GM13976 (cell line): ENCODE measurements at regions not wholly inside any gene's neighbourhood (a gene's known extent, or its start where the extent isn't known, plus 50 kb on each side); places are given as distances from the start of the nearest gene placed in this dataset.

Experiments
- DNase-seq: peaks from one replicate; pipeline ENCODE4 v3.0.0; 2012; ENCODE audit warnings: low spot score
- in situ Hi-C: fragments of 300-500 bp; cut with MboI; formaldehyde crosslinking; loops from one replicate; pipeline ENCODE4 v1.12.0; 2022; ENCODE audit warnings: low sequenced_read_pairs, mixed read lengths, inconsistent platforms; ENCODE audit not compliant: unreplicated experiment
- TF ChIP-seq, protein P1 (sequence below): IDR thresholded peaks from 2 replicates; pipeline ENCODE4 v1.5.1; 2012; ENCODE audit warnings: borderline replicate concordance, mild to moderate bottlenecking; ENCODE audit not compliant: insufficient read depth; ENCODE audit errors: extremely low read depth, missing control alignments, control extremely low read depth

DNA sequence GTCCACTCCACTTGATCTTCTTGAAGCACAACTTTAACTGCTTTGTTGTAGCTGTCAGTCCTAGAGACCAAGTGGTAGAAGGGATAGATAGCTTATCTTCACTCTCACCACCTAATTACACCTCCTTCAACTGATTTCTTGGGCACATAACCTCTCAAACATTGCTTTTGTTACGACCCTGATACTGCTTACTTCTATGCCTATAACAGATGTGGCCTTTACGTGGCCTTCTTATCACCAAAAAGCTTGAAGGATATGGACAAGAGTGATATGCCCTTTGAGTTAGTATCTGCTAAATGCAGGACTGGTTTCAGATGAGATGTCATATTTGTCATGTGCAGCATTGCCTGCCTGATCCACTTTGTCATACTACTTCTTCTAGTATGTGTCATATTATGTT lies 847.2 kb downstream of the TDRD15 start:
- DNase-seq = no peak
- TF ChIP-seq, protein P1, sequence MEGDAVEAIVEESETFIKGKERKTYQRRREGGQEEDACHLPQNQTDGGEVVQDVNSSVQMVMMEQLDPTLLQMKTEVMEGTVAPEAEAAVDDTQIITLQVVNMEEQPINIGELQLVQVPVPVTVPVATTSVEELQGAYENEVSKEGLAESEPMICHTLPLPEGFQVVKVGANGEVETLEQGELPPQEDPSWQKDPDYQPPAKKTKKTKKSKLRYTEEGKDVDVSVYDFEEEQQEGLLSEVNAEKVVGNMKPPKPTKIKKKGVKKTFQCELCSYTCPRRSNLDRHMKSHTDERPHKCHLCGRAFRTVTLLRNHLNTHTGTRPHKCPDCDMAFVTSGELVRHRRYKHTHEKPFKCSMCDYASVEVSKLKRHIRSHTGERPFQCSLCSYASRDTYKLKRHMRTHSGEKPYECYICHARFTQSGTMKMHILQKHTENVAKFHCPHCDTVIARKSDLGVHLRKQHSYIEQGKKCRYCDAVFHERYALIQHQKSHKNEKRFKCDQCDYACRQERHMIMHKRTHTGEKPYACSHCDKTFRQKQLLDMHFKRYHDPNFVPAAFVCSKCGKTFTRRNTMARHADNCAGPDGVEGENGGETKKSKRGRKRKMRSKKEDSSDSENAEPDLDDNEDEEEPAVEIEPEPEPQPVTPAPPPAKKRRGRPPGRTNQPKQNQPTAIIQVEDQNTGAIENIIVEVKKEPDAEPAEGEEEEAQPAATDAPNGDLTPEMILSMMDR = no peak
- in situ Hi-C loops = no loop called here

DNA sequence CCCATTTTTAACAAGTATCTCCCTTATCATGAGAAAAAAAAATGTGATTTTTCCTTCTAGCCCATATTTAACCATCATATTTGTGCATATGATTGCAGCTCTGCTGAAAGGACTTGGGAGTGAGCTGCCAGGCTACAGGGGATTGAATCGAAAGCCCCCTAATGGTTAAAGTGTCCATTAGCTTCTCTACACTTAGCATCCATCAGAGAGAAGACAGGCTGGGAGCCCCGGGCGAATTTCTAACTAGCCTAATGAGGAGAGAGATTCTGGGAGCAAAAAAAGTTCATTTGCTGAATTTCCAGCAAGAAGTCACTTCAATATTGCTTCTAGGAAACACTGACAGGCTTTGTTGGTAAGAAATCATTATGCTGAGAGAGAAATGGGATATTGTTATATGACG lies 848.8 kb downstream of the TDRD15 start:
- TF ChIP-seq, protein P1 = no peak
- DNase-seq = no peak
- in situ Hi-C loops = no loop called here

DNA sequence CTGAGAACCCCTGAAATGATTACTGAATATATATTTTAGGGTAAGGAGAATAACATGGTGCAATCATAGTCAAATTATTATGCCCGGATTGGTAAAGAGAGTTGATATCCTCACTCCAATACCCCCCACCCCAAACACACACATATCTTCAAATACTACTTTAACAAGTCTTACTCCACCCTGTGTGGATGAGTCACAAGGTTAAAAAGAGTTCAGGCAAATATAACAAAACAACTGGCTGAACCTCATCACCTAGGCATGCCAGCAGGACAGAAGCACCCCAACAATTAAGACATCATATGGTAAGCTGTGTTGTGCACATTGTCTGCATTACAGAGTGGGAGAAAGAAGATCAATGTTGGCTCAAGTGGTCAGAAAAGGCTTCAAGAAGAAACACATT lies 857.4 kb downstream of the TDRD15 start:
- in situ Hi-C loops = no loop called here
- no peak for DNase-seq
- TF ChIP-seq, protein P1 = no peak

DNA sequence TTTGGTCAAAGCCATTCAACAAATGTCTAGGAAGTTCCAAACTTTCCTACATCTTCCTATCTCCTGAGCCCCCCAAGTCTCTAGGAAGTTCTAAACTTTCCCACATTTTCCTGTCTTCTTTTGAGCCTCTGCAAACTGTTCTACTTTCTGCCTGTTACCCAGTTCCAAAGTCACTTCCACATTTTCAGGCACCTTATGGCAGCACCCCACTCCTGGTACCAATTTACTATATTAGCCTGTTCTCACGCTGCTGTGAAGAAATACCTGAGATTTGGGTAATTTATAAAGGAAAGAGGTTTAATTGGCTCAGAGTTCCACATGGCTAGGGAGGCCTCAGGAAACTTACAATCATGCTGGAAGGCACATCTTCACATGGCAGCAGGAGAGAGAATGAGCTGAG lies 869.2 kb downstream of the TDRD15 start:
- TF ChIP-seq, protein P1 = no peak
- DNase-seq = no peak
- in situ Hi-C loops = no loop called here

DNA sequence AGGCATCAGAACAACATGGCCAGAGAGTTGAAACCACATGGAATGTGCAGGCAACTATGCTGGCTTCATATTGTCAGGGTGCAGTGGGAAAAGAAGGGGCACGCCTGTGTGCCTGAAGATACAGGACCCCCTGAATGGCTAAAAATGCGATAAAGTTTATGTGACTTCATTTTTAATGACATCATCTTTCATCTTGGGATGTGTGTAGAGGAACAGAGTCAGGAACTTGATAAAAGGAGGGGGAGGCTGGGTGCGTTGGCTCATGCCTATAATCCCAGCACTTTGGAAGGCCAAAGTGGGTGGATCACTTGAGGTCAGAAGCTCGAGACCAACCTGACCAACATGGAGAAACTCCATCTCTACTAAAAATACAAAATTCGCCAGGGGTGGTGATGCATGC lies 872.6 kb downstream of the TDRD15 start:
- TF ChIP-seq, protein P1 = no peak
- no peak for DNase-seq
- in situ Hi-C loops = no loop called here

DNA sequence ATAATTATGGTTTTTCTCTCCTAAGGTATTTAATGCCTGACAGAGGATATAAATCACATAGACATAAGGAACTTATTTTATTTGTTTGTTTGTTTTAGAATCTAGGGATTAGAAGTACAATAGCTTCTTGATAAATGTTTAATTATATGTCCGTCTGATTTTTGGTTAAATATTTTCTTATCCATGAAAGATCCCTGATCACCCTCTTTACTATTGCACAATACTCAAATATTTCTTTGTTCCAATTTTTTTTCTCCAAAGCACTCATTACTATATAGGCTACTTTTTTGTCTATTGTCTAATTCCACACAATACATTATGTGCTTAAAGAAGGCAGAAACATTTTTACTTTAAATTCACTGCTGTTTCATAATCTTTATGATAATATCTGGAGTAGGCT lies 875.8 kb downstream of the TDRD15 start:
- TF ChIP-seq, protein P1 = no peak
- in situ Hi-C loops = no loop called here
- no peak for DNase-seq

DNA sequence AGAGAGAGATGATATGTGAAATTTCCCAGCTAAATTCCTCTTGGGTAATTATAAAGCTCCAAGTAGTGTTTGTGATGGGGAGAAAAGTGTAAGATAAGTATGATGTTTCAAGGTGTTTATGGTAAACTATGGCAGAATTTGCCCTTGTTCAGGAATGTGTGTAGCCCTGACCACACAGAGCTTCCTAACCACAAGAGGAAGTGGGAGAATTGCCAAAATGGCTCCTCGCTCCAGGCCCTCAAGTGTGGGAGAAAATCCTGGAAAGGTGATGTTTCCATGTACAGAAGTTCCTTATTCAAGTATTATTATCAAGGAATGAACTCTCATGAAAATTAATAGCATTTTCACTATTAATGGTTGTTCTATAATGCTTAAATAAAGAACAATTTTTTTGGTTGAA lies 878.3 kb downstream of the TDRD15 start:
- in situ Hi-C loops = no loop called here
- no peak for DNase-seq
- TF ChIP-seq, protein P1 = no peak
